VCaP (cell line): ENCODE measurements at regions not wholly inside any gene's neighbourhood (a gene's known extent, or its start where the extent isn't known, plus 50 kb on each side); places are given as distances from the start of the nearest gene placed in this dataset.

Source experiments
- H3K27ac ChIP-seq: fragments of 450-650 bp; 2 replicates; pipeline ENCODE4 v1.5.1; 2017
- TF ChIP-seq, protein P1 (sequence below): fragments of 450-650 bp; conservative IDR thresholded peaks from 2 replicates; pipeline ENCODE4 v1.5.1; 2017; ENCODE audit warnings: mild to moderate bottlenecking, moderate library complexity

- TF ChIP-seq, protein P1, sequence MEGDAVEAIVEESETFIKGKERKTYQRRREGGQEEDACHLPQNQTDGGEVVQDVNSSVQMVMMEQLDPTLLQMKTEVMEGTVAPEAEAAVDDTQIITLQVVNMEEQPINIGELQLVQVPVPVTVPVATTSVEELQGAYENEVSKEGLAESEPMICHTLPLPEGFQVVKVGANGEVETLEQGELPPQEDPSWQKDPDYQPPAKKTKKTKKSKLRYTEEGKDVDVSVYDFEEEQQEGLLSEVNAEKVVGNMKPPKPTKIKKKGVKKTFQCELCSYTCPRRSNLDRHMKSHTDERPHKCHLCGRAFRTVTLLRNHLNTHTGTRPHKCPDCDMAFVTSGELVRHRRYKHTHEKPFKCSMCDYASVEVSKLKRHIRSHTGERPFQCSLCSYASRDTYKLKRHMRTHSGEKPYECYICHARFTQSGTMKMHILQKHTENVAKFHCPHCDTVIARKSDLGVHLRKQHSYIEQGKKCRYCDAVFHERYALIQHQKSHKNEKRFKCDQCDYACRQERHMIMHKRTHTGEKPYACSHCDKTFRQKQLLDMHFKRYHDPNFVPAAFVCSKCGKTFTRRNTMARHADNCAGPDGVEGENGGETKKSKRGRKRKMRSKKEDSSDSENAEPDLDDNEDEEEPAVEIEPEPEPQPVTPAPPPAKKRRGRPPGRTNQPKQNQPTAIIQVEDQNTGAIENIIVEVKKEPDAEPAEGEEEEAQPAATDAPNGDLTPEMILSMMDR: no peak
Observed at GRCh38 chr1:224539971-224540370, 76.1 kb upstream of the CNIH3 start.

DNA sequence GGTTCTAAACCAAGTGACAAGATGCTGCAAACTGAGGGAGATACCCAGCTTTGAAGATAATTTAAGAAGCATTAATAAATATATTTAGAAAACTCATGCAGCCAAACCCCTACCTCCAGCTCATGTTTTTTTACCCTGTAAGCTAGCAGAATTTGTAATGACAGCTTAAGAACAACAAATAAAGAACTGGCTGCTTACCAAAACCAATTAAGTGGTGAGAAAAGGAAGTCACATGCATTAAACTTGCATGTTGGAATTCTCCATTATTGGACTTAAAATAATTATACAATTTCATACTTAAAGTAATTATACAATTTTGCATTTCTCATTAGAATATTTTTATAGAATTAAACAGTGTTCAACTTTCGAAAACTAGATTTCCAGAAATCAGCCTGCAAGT lies 75.6 kb upstream of the CNIH3 start:
- H3K27ac ChIP-seq: no peak overlapping the region
- TF ChIP-seq, protein P1: no peak

More at GRCh38 chr1:224539971-224540370, 76.1 kb upstream of the CNIH3 start:
- 0 out of 2 replicates have a peak overlapping the region, but pooled peaks have one; percentile 8 for H3K27ac ChIP-seq

- TF ChIP-seq, protein P1: no peak
- no peak overlapping the region for H3K27ac ChIP-seq
Observed at GRCh38 chr1:224541072-224541790, 74.9 kb upstream of the CNIH3 start.

GRCh38 chr1:224541901-224542630 lies 74.1 kb upstream of the CNIH3 start:
- TF ChIP-seq, protein P1: no peak
- H3K27ac ChIP-seq: no peak overlapping the region

GRCh38 chr1:224542783-224543440 lies 73.2 kb upstream of the CNIH3 start:
- TF ChIP-seq, protein P1: no peak
- H3K27ac ChIP-seq: no peak overlapping the region

DNA sequence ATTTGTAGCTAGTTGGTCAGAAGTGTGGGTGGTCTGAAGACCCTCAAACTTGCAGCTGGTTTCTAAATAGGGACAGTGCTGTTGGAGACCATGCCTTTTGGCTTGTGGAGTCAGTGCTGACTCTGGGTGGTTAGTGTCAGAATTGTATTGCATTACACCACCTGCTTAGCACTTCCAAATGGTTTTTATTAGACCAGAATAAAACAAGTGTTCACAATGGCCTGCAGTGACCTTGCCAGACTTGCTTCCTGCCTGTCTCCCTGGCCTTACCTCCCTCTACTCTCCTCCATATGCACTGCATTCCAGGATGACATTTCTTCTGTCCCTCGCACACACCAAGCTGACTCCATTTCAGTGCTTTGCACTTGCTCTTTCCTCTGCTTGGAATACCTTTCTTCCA lies 72.7 kb upstream of the CNIH3 start:
- TF ChIP-seq, protein P1: no peak
- no peak overlapping the region for H3K27ac ChIP-seq

DNA sequence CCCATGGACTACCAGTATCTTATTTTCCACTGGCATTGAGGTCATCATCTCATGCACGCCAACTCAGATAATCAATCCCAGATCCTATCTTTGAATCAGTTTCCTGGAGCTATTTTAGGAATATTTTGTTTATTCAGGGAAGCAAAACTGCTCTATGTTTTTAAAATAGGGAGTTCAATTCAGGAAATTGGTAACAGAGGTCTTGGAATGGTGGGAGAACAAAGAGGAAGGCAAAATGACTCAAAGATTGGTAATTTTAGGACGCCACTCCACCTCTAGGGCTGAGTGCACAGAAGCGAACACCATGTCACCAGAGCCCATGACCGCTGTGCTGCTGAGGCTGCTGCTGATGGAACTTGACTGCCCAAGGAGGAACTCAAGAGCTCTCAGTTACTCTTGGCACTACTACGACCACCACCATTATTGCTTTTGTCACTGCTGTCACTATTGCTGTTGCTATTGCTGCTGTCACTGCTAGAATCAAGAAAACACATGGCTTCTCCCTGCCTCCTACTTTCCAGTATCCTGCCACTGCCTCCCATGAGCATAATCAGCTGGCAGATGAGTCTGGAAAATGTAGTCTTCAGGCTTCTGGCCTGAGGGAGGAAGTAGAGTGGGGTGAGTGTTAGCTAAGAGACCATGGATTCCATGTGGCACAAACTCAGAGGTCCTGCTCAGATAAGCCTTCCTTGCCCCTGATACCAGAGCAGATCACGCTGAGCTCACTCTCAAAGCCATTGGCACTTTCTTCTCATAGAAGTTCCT lies 71.6 kb upstream of the CNIH3 start:
- no peak overlapping the region for H3K27ac ChIP-seq
- TF ChIP-seq, protein P1: no peak
